Bone marrow (tissue), 2 donors: ENCODE measurements at regions not wholly inside any gene's neighbourhood (a gene's known extent, or its start where the extent isn't known, plus 50 kb on each side); places are given as distances from the start of the nearest gene placed in this dataset.

Source experiments
- DNase-seq, 2 donors: peaks; one replicate each; lab custom pipeline; 2025; lab: John Stamatoyannopoulos, UW

GRCh38 chr10:110414548-110415309 is 83.0 kb upstream of the DUSP5 start:
- DNase-seq, result peak; percentile 35 to 96

DNA sequence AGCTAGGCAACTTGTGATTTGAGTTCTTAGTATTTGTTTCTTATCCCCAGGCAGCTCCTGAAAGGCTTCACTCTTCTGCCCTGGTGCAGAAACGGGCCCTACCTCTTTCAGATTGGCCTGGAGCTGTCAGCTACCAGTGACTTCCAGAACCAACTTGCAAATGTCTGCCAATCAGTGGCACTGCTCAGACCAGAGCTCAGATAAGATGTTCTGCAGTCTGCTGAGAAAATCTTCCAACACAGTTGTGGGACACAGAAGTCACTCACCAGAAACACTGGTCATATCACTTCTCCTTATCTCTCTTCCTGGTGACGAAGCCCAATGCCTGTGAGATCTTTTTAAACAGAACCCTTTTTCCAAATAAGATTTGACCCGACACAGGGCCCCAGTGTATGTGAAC is 81.9 kb upstream of the DUSP5 start:
- DNase-seq, result no peak

- DNase-seq, result no peak
Measured at GRCh38 chr10:110416776-110417711, 80.7 kb upstream of the DUSP5 start.

DNA sequence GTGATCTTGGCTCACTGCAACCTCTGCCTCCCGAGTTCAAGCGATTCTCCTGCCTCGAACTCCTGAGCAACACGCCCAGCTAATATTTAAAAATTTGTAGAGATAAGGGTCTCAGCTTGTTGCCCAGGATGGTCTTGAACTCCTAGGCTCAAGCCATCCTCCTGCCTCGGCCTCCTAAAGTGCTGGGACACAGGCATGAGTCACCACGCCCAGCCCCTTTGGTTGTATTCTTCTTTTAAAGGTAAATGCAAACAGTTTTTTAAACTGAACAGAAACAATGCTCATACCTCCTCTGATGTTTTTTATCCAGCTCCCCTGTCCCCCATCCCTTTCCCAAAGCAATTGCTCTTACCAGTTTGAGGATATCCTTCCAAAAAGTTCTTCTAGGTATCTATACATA is 79.5 kb upstream of the DUSP5 start:
- DNase-seq, result no peak

- no peak for DNase-seq
Measured at GRCh38 chr10:110419265-110419664, 78.4 kb upstream of the DUSP5 start.

DNA sequence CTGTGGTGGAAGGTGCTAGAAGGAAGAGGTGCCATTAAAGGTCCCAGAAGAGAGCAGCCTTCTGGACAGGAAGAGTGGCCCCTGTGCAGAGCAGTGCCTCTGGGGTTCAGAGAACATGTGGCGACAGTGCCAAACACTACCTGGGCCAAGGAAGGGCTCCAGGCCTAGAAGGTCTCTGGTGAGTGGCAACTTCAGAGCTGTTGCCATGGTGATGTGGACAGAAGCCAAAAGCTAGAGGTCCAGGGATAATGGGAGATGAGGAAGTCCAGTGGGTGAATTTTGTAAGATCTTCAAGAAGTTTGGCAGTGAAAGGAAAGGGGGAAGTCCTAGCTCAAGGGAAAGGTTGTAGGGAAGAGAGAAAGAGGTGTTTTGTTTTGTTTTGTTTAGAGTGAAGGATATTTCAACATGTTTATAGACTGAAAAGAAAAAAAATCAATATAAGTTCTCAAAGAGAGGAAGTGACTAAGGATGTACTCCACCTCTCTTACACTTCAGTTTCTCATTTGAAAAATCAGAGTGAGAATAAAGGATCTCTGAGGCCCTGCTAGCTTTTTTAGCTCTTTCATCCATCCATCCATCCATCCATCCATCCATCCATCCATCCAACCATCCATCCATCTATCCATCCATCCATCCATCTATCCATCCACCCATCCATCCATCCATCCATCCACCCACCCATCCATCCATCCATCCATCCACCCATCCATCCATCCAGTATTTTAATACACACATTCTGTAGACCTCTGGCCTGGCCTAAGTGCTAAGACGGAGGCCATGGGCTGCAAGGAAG is 77.1 kb upstream of the DUSP5 start:
- no peak for DNase-seq

DNA sequence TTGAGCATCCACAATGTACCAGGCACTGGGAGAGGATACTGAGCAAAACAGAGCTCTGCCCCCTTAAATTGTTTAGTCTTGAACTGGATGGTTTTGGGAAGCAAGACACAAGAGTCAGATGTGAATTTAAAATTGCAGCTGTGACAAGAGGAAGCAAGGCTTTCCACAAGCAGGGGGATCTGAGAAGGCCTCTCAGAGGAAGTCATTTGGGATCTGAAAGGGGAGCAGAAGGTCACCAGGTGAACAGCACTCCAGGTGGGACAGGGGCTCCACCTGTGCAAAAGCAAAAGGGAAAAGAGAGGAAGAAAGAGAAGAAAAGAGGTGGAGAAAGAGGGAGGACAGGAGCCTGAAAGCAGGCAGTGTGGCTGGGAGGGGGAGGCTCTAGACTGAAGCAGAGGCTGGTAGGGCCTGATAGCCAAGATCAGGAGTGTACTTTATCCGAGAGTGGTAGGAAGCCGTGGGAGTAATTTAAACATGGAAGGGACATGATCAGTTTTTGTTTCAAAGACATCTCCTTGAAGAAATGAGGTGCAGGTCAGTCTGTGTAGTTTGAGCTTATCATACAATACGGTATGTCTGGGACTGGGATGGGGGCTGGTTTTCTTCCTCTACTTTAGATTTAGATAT is 76.1 kb upstream of the DUSP5 start:
- no peak for DNase-seq

DNA sequence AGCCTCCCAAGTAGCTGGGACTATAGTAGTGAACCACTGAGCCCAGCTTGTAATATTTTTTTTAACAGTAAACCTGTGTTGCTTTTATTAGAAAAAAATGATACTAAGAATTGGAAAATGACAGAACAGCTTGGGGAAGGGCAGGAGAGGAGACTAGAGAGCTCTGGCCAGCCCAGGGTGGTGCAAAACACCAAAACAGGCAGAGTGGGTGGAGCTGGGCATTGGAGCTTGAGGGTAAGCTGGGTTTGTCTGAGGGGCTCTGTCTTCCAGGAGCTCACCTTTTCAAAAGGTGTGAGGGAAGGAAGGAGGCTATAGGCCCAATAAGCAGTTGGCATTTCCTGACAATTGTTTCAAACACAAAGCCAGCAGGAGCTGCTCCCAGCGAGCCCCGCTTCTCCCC is 75.2 kb upstream of the DUSP5 start:
- DNase-seq, result no peak

GRCh38 chr10:110423650-110424049 is 74.1 kb upstream of the DUSP5 start:
- DNase-seq, result no peak

DNA sequence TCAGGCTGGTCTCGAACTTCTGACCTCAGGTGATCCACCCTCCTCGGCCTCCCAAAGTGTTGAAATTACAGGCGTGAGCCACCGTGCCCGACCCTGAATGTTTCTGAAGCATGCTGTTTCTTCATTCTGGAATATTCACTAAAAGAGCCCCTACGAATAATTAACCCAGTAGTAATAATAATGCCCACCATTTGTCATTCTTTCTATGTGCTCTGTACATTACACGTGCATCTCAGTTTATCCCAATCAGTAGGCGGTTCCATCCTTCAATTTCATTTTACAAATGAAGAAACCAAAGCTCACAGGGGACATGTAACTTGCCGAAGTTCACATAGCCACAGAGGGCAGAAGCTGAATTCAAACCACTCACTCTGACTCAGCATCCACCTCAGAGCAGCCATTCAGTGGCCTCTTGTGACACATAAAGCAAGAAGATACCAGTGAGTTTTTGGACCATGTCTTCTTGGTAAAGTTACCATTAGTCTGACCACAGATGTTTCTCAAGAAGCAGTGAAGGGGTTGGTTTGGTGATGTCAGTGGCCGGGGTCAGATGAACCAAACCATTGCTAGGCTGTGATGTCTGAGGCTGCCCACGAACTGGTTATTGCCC is 71.9 kb upstream of the DUSP5 start:
- peak in 1 of 2 donors; percentile 65 for DNase-seq

GRCh38 chr10:110426294-110427181 is 71.2 kb upstream of the DUSP5 start:
- no peak for DNase-seq

DNA sequence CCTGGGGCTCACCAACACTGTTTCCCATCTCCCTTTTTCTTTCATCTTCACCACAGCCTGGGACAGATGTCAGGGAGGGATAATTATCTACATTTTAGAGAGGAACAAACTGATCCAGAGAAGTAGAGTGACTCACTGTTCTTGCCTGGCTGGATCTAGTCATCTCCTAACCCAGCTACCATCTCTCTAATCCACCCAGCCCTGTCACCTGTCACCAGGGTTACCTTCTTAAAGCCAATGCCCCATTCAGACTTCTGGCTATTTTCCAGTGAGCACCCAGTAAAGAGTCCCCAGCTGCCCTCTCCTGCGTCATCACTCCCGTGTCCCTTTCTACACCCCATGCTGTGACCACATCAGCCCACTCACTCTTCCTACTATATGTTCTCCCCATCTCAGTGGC is 68.4 kb upstream of the DUSP5 start:
- DNase-seq, result no peak

DNA sequence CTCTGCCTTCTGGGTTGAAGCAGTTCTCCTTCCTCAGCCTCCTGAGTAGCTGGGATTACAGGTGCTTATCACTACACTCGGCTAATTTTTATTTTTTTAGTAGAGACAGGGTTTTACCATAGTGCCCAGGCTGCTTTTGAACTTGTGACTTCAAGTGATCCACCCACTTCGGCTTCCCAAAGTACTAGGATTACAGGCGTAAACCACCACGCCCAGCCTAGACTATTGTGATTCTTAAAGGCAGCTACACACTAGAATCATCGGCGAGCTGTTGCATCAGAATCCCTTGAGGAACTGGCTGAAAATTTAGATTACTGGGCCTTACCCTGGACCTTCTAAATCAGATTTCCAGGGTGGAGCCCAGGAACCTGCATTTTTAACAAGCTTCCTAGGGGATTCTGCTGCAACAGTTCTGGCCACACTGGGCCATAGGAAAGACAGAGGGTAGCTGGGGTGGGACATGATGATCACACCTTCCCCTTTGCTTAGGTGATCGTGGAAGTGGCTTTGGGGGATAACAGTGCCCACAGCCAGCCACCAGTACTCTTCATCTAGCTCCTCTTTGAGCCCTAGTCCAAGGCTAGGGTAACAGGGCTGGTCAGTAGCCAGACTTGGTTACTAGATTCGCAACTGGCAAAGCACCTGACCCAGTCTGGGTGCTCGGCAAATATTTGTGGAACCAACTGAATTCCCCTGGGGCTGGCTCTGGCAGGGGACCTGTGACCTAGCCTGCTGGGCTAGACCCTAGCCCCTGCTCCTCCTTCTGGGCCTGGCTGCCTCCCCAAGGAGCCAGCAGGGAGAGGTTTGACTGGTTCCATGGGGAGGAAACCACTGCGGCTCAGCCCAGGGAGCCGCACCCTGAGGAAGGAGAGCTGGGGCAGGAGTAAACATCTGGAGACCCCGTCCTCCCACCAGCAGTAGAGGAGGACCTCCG is 67.1 kb upstream of the DUSP5 start:
- DNase-seq, result no peak

DNA sequence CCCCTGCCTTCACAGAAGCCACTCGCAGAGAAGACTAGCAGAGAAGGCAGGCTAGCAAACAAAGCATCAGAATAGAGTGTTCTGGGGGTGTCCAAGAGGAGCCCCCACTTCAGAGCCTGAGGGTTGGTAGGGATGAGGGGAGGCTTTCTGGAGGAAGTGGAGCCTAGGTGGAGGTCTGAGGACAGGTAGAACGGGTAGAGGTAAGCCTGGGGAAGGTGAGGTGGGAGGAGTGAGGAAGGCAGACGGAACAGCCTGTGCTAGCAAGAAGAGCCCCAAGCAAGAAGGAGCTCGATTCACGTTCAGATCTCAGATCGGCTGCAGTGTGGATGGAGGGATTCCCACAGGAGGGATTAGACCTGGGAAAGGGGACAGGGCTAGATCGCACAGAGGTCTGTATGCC is 66.0 kb upstream of the DUSP5 start:
- DNase-seq, result no peak

DNA sequence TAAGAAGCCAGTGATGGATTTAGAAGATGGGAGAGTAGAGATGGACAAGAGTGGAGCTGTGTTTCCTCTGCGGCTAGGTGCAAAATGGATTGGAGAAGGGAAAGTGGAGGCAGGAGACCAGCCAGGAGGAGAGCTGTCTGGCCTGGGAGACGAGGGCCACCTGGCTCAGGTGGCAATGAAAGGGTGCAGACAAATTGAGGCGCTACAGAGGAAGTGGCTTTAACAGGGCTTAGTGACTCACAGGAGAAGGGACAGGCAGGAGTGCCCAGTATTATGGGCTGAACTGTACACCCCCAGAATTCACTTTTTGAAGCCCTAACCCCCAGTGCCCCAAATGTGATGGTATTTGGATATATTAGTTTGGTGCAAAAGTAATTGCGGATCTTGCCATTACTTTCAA is 65.6 kb upstream of the DUSP5 start:
- DNase-seq, result no peak

DNA sequence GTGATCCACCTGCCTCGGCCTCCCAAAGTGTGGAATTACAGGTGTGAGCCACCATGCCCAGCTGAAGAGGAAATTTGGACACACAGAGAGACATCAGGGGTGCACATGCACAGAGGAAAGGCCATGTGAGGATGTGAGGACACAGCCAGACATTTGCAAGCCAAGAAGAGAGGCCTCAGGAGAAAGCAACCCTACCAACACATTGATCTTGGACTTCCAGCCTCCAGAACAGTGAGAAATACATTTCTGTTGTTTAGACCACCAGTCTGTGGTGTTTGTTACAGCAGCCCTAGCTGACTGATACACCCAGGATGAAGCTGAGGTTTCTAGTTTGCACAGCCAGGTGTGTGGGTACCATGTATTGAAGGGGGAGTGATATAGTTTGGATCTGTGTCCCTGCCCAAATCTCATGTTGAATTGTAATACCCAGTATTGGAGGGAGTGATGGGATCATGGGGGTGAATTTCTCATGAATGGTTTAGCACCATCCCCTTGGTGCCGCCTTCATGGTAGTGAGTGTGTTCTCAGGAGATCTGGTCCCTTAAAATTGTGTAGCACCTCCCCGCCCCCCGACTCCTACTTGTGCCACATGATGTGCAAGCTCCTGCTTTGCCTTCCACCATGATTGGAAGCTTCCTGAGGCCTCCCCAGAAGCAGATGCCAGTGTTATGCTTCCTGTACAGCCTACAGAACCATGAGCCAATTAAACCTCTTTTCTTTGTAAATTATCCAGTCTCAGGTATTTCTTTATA is 64.7 kb upstream of the DUSP5 start:
- no peak for DNase-seq

- DNase-seq, result no peak
Measured at GRCh38 chr10:110433740-110434139, 64.0 kb upstream of the DUSP5 start.

DNA sequence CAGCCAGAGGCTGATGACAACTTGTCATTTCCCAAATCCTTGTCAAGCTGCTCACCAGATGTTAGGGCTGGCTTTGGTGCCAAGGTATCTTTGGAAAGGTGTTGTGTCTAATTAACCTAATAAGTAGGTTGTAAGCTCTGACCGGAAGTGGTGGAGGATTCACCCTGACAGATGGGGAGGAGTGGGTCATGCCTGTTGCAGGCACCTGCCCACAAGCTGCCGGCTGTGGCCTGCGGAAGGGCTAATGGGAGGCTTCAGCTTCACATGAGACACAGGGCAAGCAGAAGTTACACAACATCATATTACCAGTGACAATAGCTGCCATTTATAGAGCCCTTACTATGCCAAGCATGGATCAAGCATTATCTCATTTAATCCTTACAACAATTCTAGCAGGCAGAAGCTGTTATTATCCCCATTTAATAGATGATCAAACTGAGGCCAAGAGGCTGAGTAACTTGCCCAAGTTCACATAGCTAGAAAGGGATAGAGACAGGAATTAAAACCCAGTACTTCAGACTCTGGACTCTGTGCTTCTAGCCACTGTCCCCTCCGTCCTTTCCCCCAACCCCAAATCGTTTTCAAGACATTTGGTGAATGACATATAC is 63.1 kb upstream of the DUSP5 start:
- no peak for DNase-seq
